NT2/D1 (cell line): ENCODE measurements at regions not wholly inside any gene's neighbourhood (a gene's known extent, or its start where the extent isn't known, plus 50 kb on each side); places are given as distances from the start of the nearest gene placed in this dataset.

ENCODE experiments used
- DNase-seq: peaks from one replicate; pipeline ENCODE4 v3.0.0-alpha.2; 2011; ENCODE audit warnings: low read depth, low spot score
- H3K27me3 ChIP-seq: 2 replicates; pipeline ENCODE4 v1.6.0; 2011; ENCODE audit warnings: mild to moderate bottlenecking; ENCODE audit not compliant: insufficient read length, insufficient read depth
- H3K36me3 ChIP-seq: 2 replicates; pipeline ENCODE4 v1.6.1; 2011; ENCODE audit warnings: mild to moderate bottlenecking, low read length, mixed read lengths; ENCODE audit not compliant: insufficient read depth, insufficient read length
- H3K4me1 ChIP-seq: 2 replicates; pipeline ENCODE4 v1.5.1; 2011; ENCODE audit not compliant: insufficient read depth, insufficient read length
- H3K4me3 ChIP-seq: 2 replicates; pipeline ENCODE4 v1.5.1; 2011; ENCODE audit warnings: low read depth; ENCODE audit not compliant: insufficient read length
- H3K9ac ChIP-seq: 2 replicates; pipeline ENCODE4 v1.6.0; 2011; ENCODE audit warnings: low read depth; ENCODE audit not compliant: insufficient read length
- H3K9me3 ChIP-seq: 2 replicates; pipeline ENCODE4 v1.5.1; 2011; ENCODE audit warnings: mild to moderate bottlenecking, low read length; ENCODE audit not compliant: insufficient read depth
- SUZ12 ChIP-seq: IDR thresholded peaks from 2 replicates; pipeline ENCODE4 v1.6.1; 2011; ENCODE audit not compliant: insufficient read length, insufficient read depth; ENCODE audit errors: extremely low read depth
- YY1 ChIP-seq: IDR thresholded peaks from 2 replicates; pipeline ENCODE4 v1.6.1; 2011; ENCODE audit not compliant: insufficient read length, insufficient read depth
- ZNF274 ChIP-seq: IDR thresholded peaks from 2 replicates; pipeline ENCODE4 v1.6.1; 2011; ENCODE audit warnings: mild to moderate bottlenecking, low read depth, low read length

DNA sequence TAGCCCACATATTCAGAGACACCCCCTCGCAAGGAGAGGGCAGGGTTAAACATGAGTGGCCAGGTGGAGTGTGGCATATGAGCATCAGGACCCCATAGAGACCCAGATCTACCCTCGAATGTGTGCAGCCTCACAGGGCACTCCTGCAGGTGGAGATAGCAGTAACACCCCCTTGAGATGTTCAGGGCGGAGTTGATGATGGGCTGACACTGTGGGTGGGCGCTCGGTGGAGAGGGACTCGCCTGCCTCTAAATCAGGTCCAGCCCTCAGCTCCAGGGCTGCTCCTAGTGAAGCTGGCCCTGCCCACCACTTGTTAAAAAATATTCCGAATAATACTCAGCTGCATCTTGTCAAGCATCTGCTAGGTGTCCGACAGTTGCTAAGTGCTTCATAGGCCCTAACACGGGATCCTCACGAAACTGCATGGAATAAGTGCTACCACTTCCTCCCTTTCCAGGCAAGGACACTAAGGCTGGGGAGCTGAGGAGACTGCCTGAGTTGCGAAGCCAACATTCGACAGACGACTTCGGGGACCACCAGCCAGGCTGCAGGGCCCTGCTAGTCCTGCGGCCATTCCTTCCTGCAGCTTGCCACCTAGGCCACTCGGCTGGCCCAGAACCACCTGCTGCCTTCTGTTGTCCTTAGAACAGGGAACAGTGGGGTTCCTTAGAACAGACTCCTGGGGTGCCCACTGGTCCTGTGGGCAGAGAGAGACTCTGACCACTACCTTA, 74.0 kb upstream of the WNT11 start:
- no peak overlapping the region for H3K4me3 ChIP-seq
- H3K9me3 ChIP-seq = no peaks in the 10 kb centered on the region; the same call in 1 of the 2 replicates
- peaks cover 32% of the 10 kb centered on the region for H3K4me1 ChIP-seq
- DNase-seq = no peak
- H3K27me3 ChIP-seq = peaks cover 5% of the 10 kb centered on the region
- no peaks in the 10 kb centered on the region for H3K36me3 ChIP-seq
- TF ChIP-seq SUZ12 = no peak
- no peak for TF ChIP-seq ZNF274
- TF ChIP-seq YY1 = no peak
- no peak overlapping the region for H3K9ac ChIP-seq

DNA sequence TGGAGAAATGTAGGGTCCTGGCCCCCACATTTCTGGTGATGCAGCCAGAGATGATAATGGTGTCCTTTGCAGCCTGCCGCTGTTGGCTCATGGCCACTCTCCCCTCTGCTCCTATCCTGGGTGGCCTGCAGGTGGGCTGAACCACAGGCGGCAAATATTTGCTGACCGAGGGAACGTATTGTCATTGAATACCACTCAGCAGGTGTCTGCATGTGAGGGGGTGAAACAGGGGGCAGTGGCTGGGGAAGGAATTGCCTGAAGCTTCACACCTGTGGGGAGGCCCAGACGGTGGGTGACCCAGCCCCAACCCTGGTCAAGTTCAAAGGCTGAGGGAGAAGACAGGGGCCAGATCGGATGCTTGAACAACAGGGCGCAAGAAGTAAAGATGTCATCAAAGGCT, 73.3 kb upstream of the WNT11 start:
- TF ChIP-seq YY1 (no peak), ZNF274 (no peak), SUZ12 (no peak)
- no peak for DNase-seq
- peaks cover 5% of the 10 kb centered on the region for H3K27me3 ChIP-seq
- H3K4me3 ChIP-seq = no peak overlapping the region
- peaks cover 27% of the 10 kb centered on the region for H3K4me1 ChIP-seq
- no peak overlapping the region for H3K9ac ChIP-seq
- no peaks in the 10 kb centered on the region for H3K36me3 ChIP-seq
- H3K9me3 ChIP-seq = no peaks in the 10 kb centered on the region; the same call in 1 of the 2 replicates

DNA sequence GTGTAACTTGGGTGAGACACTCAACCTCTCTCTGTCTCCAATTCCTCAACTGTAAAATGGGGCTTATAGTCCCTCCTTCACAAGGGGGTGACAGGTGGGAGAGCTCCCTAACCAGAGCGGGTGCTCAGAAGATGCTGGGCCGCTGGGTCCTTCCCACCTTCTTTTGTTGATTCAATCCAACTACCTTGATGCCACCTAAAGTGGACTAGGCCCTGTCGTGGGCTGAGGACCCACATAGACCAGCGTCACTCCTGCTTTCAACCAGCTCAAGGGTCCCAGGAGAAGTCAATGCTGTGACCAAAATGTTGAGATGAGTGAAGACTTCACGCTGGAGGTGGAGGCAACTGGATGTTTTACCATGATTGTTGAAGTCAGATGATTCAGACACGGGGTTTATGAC, 72.7 kb upstream of the WNT11 start:
- Histone ChIP-seq H3K9me3 (peaks cover 6% of the 10 kb centered on the region; the same call in 1 of the 2 replicates), H3K4me3 (no peak overlapping the region), H3K4me1 (peaks cover 23% of the 10 kb centered on the region), H3K9ac (no peak overlapping the region), H3K27me3 (peaks cover 5% of the 10 kb centered on the region), H3K36me3 (no peaks in the 10 kb centered on the region)
- TF ChIP-seq YY1 = no peak
- no peak for TF ChIP-seq ZNF274
- no peak for TF ChIP-seq SUZ12
- DNase-seq = no peak

DNA sequence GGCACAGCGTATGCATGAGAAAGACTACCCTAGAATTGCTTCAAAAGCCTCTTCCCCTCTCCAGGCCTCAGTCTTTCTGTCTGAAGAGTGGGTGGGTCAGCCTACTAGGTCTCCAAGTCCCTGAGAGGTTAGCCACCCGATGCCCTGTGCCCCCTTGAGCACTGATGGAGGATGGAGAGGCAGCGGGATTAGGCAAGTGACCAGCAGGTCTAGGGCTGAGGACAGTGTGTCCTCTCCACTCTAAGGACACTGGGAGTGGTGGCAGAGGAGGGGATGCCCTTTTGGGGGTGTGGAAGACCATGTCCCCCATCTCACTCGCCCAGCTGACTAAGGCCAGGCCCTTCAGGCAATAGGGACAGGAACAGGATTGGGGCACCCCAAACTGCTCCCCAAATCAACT, 72.2 kb upstream of the WNT11 start:
- no peak for DNase-seq
- H3K27me3 ChIP-seq = peaks cover 5% of the 10 kb centered on the region
- no peak overlapping the region for H3K4me3 ChIP-seq
- H3K9me3 ChIP-seq = peaks cover 6% of the 10 kb centered on the region; the same call in 1 of the 2 replicates
- no peak for TF ChIP-seq ZNF274
- TF ChIP-seq YY1 = no peak
- no peak for TF ChIP-seq SUZ12
- H3K4me1 ChIP-seq = peaks cover 19% of the 10 kb centered on the region
- H3K9ac ChIP-seq = no peak overlapping the region
- H3K36me3 ChIP-seq = no peaks in the 10 kb centered on the region

DNA sequence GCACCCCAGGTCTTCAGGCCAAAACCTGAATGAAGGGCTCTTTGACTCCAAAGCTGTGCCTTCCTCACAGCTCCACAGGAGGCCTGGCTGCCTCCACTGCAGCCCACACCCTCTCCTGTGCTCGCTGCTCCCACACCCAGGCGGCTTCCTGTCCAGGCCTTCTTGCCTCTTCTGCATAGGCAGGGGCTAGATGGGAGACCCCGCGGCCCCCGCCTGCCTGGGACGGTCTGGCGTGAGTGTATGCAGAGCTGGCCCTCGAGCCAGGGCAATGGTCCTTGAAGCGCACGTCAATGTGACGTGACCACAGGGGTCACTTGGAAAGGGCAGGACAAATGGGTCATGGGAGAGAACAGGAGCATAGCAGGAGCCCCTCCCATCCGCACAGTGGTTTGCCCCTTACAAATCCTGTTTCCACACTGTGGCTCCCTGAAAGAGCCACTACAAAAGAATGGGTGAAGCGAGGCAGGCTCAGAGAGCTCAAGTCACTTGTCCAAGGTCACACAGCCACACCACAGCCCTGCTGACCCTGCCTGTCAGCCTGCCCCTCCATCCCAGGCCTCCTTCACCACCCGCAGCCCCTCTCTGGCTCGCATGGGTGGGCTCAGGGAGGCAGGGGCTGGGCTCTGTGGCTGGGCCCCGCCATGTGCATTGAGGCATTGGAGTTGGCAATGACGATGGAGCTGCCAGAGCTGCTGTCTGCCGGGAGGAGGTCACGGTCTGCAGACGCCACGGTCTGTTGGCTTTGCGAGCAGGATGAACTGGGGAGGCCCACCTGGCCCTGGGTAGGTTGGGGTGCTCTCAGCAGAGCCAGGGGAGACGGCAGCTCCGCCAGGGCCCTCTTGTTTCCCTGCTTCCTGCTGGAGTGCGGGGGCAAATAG, 71.2 kb upstream of the WNT11 start:
- Histone ChIP-seq H3K9ac (no peak overlapping the region), H3K4me1 (peaks cover 19% of the 10 kb centered on the region), H3K36me3 (no peaks in the 10 kb centered on the region), H3K4me3 (no peak overlapping the region), H3K9me3 (peaks cover 6% of the 10 kb centered on the region; the same call in 1 of the 2 replicates), H3K27me3 (peaks cover 3% of the 10 kb centered on the region)
- no peak for TF ChIP-seq YY1
- TF ChIP-seq SUZ12 = no peak
- no peak for TF ChIP-seq ZNF274
- DNase-seq = no peak

DNA sequence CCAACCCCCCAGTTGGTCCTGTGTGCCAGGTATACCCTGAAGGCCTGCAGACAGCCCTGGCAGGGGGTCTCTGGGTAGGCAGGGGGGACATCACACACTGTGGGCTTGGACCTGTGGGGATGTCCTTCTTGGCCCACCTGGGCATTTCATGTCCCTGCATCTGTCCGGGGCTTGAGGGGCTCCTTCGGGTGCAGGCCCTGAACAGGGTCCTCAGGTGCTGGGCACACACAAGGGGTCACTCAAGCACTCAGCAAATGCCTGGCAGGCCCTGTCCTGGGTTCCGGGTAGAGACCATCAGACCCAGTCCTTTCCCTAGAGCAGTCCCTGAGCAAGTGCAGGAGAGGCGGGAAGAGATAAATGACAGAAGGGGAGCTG, 70.5 kb upstream of the WNT11 start:
- H3K9me3 ChIP-seq = peaks cover 6% of the 10 kb centered on the region; the same call in 1 of the 2 replicates
- no peak overlapping the region for H3K4me3 ChIP-seq
- no peak for DNase-seq
- peaks cover 19% of the 10 kb centered on the region for H3K4me1 ChIP-seq
- TF ChIP-seq SUZ12 (no peak), ZNF274 (no peak), YY1 (no peak)
- H3K9ac ChIP-seq = no peak overlapping the region
- H3K27me3 ChIP-seq = peaks cover 3% of the 10 kb centered on the region
- H3K36me3 ChIP-seq = no peaks in the 10 kb centered on the region
